Keratinocyte (primary cell): ENCODE measurements at regions not wholly inside any gene's neighbourhood (a gene's known extent, or its start where the extent isn't known, plus 50 kb on each side); places are given as distances from the start of the nearest gene placed in this dataset.

Source experiments
- CTCF ChIP-seq, 3 experiments: IDR thresholded peaks in 1 of 3; conservative IDR thresholded peaks in 1 of 3; optimal IDR thresholded peaks in 1 of 3; 2 replicates in 2 of 3; 3 replicates in 1 of 3; pipeline versions ENCODE3 to v1.5.1; 2011; ENCODE audit warnings: low read length in 3 of 3, mild to moderate bottlenecking in 3 of 3, moderate library complexity in 2 of 3, control low read depth in 1 of 3, inconsistent platforms in 1 of 3; ENCODE audit not compliant: insufficient read depth in 2 of 3; ENCODE audit errors: extremely low read depth in 1 of 3
- EZH2 ChIP-seq: IDR thresholded peaks from one replicate; pipeline ENCODE4 v1.6.1; 2012; ENCODE audit warnings: inconsistent platforms, mild to moderate bottlenecking, low read length, moderate library complexity

- TF ChIP-seq CTCF (optimal IDR thresholded peaks at IDR 0.05 in 1 of 3, IDR thresholded peaks at IDR 0.05 in 1 of 3, conservative IDR thresholded peaks at IDR 0.05 in 1 of 3; ENCODE audit: extremely low read depth in 1 of 3, insufficient read depth in 2 of 3, low read length in 3 of 3) = no peak
- TF ChIP-seq EZH2 = no peak
These were observed 105.6 kb downstream of the MRPL57 start for GRCh38 chr13:21282065-21282464.
